ENCODE measurements at regions not wholly inside any gene's neighbourhood (a gene's known extent, or its start where the extent isn't known, plus 50 kb on each side); places are given as distances from the start of the nearest gene placed in this dataset.
"Not testable (repeated sequence)": the region's sequence is repeated elsewhere in the genome, so short reads cannot be mapped to it uniquely, and the experiment has no call there.

GRCh38 chr7:156386097-156386496 is 254.5 kb upstream of the RNF32 start:
- in situ Hi-C loops (cut with HindIII; ENCODE audit: low pct_unique_long_range_greater_than_20kb, low sequenced_read_pairs) = no loop called here
- DNase-seq (ENCODE audit: low read depth, low spot score) = no peak

- DNase-seq (ENCODE audit: low read depth, low spot score) = no peak
- in situ Hi-C loops (cut with HindIII; ENCODE audit: low pct_unique_long_range_greater_than_20kb, low sequenced_read_pairs) = no loop called here
These were observed 255.9 kb upstream of the RNF32 start for GRCh38 chr7:156384706-156385105.

- no peak for DNase-seq (ENCODE audit: low read depth, low spot score)
- in situ Hi-C loops (cut with HindIII; ENCODE audit: low pct_unique_long_range_greater_than_20kb, low sequenced_read_pairs) = no loop called here
These were observed 257.0 kb upstream of the RNF32 start for GRCh38 chr7:156383526-156383925.

- in situ Hi-C loops (cut with HindIII; ENCODE audit: low pct_unique_long_range_greater_than_20kb, low sequenced_read_pairs) = no loop called here
- DNase-seq (ENCODE audit: low read depth, low spot score) = no peak
These were observed 260.3 kb upstream of the RNF32 start for GRCh38 chr7:156380261-156380660.

- in situ Hi-C loops (cut with HindIII; ENCODE audit: low pct_unique_long_range_greater_than_20kb, low sequenced_read_pairs) = no loop called here
- DNase-seq (ENCODE audit: low read depth, low spot score) = no peak
These were observed 261.1 kb upstream of the RNF32 start for GRCh38 chr7:156379324-156380070.

GRCh38 chr7:156378806-156379205 is 261.8 kb upstream of the RNF32 start:
- in situ Hi-C loops (cut with HindIII; ENCODE audit: low pct_unique_long_range_greater_than_20kb, low sequenced_read_pairs) = no loop called here

GRCh38 chr7:156376317-156376716 is 264.3 kb upstream of the RNF32 start:
- DNase-seq (ENCODE audit: low read depth, low spot score) = no peak
- in situ Hi-C loops (cut with HindIII; ENCODE audit: low pct_unique_long_range_greater_than_20kb, low sequenced_read_pairs) = no loop called here

More at GRCh38 chr7:156378806-156379205, 261.8 kb upstream of the RNF32 start:
- DNase-seq (ENCODE audit: low read depth, low spot score) = no peak

- in situ Hi-C loops (cut with HindIII; ENCODE audit: low pct_unique_long_range_greater_than_20kb, low sequenced_read_pairs) = no loop called here
- no peak for DNase-seq (ENCODE audit: low read depth, low spot score)
These were observed 266.2 kb upstream of the RNF32 start for GRCh38 chr7:156374335-156374734.

GRCh38 chr7:156369929-156370328 is 270.6 kb upstream of the RNF32 start:
- DNase-seq (ENCODE audit: low read depth, low spot score); in situ Hi-C loops (cut with HindIII; ENCODE audit: low pct_unique_long_range_greater_than_20kb, low sequenced_read_pairs): not testable (repeated sequence)

GRCh38 chr7:156368053-156368843 is 272.3 kb upstream of the RNF32 start:
- no peak for DNase-seq (ENCODE audit: low read depth, low spot score)

GRCh38 chr7:156363751-156364150 is 276.8 kb upstream of the RNF32 start:
- in situ Hi-C loops (cut with HindIII; ENCODE audit: low pct_unique_long_range_greater_than_20kb, low sequenced_read_pairs) = no loop called here
- DNase-seq (ENCODE audit: low read depth, low spot score) = no peak

More at GRCh38 chr7:156368053-156368843, 272.3 kb upstream of the RNF32 start:
- in situ Hi-C loops (cut with HindIII; ENCODE audit: low pct_unique_long_range_greater_than_20kb, low sequenced_read_pairs) = no loop called here

GRCh38 chr7:156360835-156361234 is 279.7 kb upstream of the RNF32 start:
- in situ Hi-C loops (cut with HindIII; ENCODE audit: low pct_unique_long_range_greater_than_20kb, low sequenced_read_pairs) = no loop called here
- DNase-seq (ENCODE audit: low read depth, low spot score) = no peak

- DNase-seq (ENCODE audit: low read depth, low spot score) = no peak
- in situ Hi-C loops (cut with HindIII; ENCODE audit: low pct_unique_long_range_greater_than_20kb, low sequenced_read_pairs) = no loop called here
These were observed 284.0 kb upstream of the RNF32 start for GRCh38 chr7:156356551-156356950.

- in situ Hi-C loops (cut with HindIII; ENCODE audit: low pct_unique_long_range_greater_than_20kb, low sequenced_read_pairs) = no loop called here
- no peak for DNase-seq (ENCODE audit: low read depth, low spot score)
These were observed 287.2 kb upstream of the RNF32 start for GRCh38 chr7:156353352-156353751.

GRCh38 chr7:156347703-156348248 is 292.8 kb upstream of the RNF32 start:
- peak; percentile 9 for DNase-seq (ENCODE audit: low read depth, low spot score)
- in situ Hi-C loops (cut with HindIII; ENCODE audit: low pct_unique_long_range_greater_than_20kb, low sequenced_read_pairs) = not testable (repeated sequence)

- in situ Hi-C loops (cut with HindIII; ENCODE audit: low pct_unique_long_range_greater_than_20kb, low sequenced_read_pairs) = no loop called here
- no peak for DNase-seq (ENCODE audit: low read depth, low spot score)
These were observed 293.4 kb upstream of the RNF32 start for GRCh38 chr7:156347132-156347531.

GRCh38 chr7:156344595-156344994 is 296.0 kb upstream of the RNF32 start:
- no peak for DNase-seq (ENCODE audit: low read depth, low spot score)
- in situ Hi-C loops (cut with HindIII; ENCODE audit: low pct_unique_long_range_greater_than_20kb, low sequenced_read_pairs) = no loop called here

- no peak for DNase-seq (ENCODE audit: low read depth, low spot score)
- in situ Hi-C loops (cut with HindIII; ENCODE audit: low pct_unique_long_range_greater_than_20kb, low sequenced_read_pairs) = no loop called here
These were observed 305.9 kb upstream of the RNF32 start for GRCh38 chr7:156334636-156335035.

- in situ Hi-C loops (cut with HindIII; ENCODE audit: low pct_unique_long_range_greater_than_20kb, low sequenced_read_pairs) = no loop called here
- DNase-seq (ENCODE audit: low read depth, low spot score) = no peak
These were observed 312.7 kb upstream of the RNF32 start for GRCh38 chr7:156327916-156328315.
